ENCODE measurements at regions not wholly inside any gene's neighbourhood (a gene's known extent, or its start where the extent isn't known, plus 50 kb on each side); places are given as distances from the start of the nearest gene placed in this dataset.

DNA sequence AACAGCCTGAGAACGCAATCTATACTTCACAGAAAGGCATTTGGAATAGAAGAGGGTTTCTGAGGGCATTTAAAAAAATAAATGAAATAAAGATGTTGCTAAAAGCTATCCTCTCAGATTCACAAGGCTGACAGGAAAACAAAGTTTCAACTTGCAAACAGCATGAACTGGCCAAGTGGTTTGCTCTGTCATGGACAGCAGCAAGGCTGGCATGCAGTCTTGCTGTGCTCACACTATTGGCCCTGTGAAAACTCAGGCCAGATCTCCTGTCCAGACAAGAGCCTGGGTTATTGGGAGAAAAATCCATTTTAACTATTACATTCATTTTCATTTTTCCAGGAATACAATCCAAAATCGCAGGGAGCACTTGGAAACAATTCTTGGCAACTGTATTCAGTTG is 506.2 kb upstream of the SLC35B3 start:
- TF ChIP-seq, protein P1, sequence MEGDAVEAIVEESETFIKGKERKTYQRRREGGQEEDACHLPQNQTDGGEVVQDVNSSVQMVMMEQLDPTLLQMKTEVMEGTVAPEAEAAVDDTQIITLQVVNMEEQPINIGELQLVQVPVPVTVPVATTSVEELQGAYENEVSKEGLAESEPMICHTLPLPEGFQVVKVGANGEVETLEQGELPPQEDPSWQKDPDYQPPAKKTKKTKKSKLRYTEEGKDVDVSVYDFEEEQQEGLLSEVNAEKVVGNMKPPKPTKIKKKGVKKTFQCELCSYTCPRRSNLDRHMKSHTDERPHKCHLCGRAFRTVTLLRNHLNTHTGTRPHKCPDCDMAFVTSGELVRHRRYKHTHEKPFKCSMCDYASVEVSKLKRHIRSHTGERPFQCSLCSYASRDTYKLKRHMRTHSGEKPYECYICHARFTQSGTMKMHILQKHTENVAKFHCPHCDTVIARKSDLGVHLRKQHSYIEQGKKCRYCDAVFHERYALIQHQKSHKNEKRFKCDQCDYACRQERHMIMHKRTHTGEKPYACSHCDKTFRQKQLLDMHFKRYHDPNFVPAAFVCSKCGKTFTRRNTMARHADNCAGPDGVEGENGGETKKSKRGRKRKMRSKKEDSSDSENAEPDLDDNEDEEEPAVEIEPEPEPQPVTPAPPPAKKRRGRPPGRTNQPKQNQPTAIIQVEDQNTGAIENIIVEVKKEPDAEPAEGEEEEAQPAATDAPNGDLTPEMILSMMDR (IDR thresholded peaks at IDR 0.05; ENCODE audit: control extremely low read depth, extremely low read depth): no peak
- Histone ChIP-seq H3K9ac (ENCODE audit: insufficient read depth in 1 of 2, low read length in 2 of 2) (no peak overlapping the region), H3K27me3 (ENCODE audit: control insufficient read depth in 3 of 3, insufficient read depth in 3 of 3, low read length in 2 of 3) (no peaks in the 10 kb centered on the region), H3K36me3 (ENCODE audit: control insufficient read depth in 4 of 4, insufficient read depth in 4 of 4, low read length in 4 of 4) (no peaks in the 10 kb centered on the region), H3K4me1 (ENCODE audit: control insufficient read depth in 5 of 5, insufficient read depth in 5 of 5, low read length in 5 of 5) (no peaks in the 10 kb centered on the region), H3K9me3 (ENCODE audit: control insufficient read depth in 4 of 4, insufficient read depth in 3 of 4, low read length in 3 of 4) (no peaks in the 10 kb centered on the region), H3K27ac (ENCODE audit: low read depth in 1 of 2, low read length in 1 of 2) (no peak overlapping the region), H3K4me3 (no peak overlapping the region)
- no peak for ATAC-seq (ENCODE audit: insufficient read depth, low FRiP score)
- peak in 1 of 3 donors; percentile 11 for DNase-seq
- 63 to 77% methylated on average over 2 of the region's 2 CpGs for WGBS, 2 donors

DNA sequence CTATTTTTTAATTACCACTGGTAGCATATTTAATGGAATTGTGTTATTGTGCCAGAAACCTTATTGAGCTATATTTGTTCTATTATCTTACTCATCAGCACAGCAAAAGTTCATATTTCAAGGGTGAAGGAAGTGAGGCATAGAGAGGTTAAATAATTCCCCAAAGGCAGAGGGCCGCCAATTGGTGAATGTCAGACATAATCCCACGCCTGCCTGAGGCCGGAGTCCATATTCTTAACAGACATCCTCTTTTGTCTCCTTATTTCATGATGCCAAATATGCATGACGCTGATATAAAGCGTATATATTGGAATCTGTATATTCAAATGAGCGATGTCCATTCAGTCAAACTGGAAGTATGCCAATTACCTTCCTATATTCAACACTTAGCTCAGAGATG is 505.0 kb upstream of the SLC35B3 start:
- Histone ChIP-seq H3K27ac (ENCODE audit: low read depth in 1 of 2, low read length in 1 of 2) (no peak overlapping the region), H3K9me3 (ENCODE audit: control insufficient read depth in 4 of 4, insufficient read depth in 3 of 4, low read length in 3 of 4) (no peaks in the 10 kb centered on the region), H3K9ac (ENCODE audit: insufficient read depth in 1 of 2, low read length in 2 of 2) (no peak overlapping the region), H3K27me3 (ENCODE audit: control insufficient read depth in 3 of 3, insufficient read depth in 3 of 3, low read length in 2 of 3) (no peaks in the 10 kb centered on the region), H3K4me3 (no peak overlapping the region), H3K4me1 (ENCODE audit: control insufficient read depth in 5 of 5, insufficient read depth in 5 of 5, low read length in 5 of 5) (no peaks in the 10 kb centered on the region), H3K36me3 (ENCODE audit: control insufficient read depth in 4 of 4, insufficient read depth in 4 of 4, low read length in 4 of 4) (no peaks in the 10 kb centered on the region)
- ATAC-seq (ENCODE audit: insufficient read depth, low FRiP score) (no peak), DNase-seq (no peak)
- TF ChIP-seq, protein P1 (IDR thresholded peaks at IDR 0.05; ENCODE audit: control extremely low read depth, extremely low read depth): no peak
- 91% methylated on average over 6 of the region's 6 CpGs for WGBS, 2 donors

DNA sequence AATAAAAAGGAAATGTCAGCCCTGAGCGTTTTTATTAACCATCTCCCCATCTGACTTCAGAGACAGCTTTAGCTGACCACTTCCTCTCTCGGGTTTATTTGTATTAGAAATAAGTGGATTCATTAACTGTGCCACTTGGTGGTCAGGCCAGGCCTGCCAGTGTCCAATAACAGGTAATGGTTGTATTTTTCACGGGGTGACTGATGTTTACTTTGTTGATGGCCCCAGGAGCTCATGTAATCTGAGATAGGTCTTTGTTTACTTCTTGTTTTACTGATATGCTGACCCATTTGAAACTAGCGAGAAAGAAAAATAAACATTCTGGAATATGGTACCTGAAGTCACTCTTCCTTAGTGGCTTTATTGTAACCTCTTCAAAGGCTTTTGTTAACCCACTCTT is 504.3 kb upstream of the SLC35B3 start:
- Histone ChIP-seq H3K27ac (ENCODE audit: low read depth in 1 of 2, low read length in 1 of 2) (no peak overlapping the region), H3K4me3 (no peak overlapping the region), H3K4me1 (ENCODE audit: control insufficient read depth in 5 of 5, insufficient read depth in 5 of 5, low read length in 5 of 5) (peaks cover 0 to under 1% (median 0%) of the 10 kb centered on the region in 5 donors), H3K9me3 (ENCODE audit: control insufficient read depth in 4 of 4, insufficient read depth in 3 of 4, low read length in 3 of 4) (no peaks in the 10 kb centered on the region), H3K9ac (ENCODE audit: insufficient read depth in 1 of 2, low read length in 2 of 2) (no peak overlapping the region), H3K27me3 (ENCODE audit: control insufficient read depth in 3 of 3, insufficient read depth in 3 of 3, low read length in 2 of 3) (no peaks in the 10 kb centered on the region), H3K36me3 (ENCODE audit: control insufficient read depth in 4 of 4, insufficient read depth in 4 of 4, low read length in 4 of 4) (no peaks in the 10 kb centered on the region)
- 19 to 37% methylated on average over 4 of the region's 4 CpGs for WGBS, 2 donors
- TF ChIP-seq, protein P1 (IDR thresholded peaks at IDR 0.05; ENCODE audit: control extremely low read depth, extremely low read depth): no peak
- ATAC-seq (ENCODE audit: insufficient read depth, low FRiP score): no peak
- no peak for DNase-seq

DNA sequence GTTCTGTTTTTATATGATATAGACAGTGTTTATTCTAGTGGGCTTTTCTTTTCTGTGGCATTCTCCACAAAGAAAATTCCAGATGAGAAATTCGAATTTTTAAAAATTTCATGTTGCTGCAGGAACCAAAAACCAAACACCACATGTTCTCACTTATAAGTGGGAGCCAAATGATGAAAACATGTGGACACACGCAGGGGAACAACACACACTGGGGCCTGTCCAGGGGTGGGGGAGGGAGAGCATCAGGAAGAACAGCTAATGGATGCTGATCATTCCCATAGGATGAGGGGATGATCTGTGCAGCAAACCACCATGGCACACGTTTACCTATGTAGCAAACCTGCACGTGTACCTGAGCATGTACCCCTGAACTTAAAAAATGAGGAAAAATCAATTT is 499.0 kb upstream of the SLC35B3 start:
- no peak overlapping the region for H3K9ac ChIP-seq (ENCODE audit: insufficient read depth in 1 of 2, low read length in 2 of 2)
- peaks cover 0 to 5% (median 0%) of the 10 kb centered on the region in 3 donors for H3K27me3 ChIP-seq (ENCODE audit: control insufficient read depth in 3 of 3, insufficient read depth in 3 of 3, low read length in 2 of 3)
- H3K36me3 ChIP-seq (ENCODE audit: control insufficient read depth in 4 of 4, insufficient read depth in 4 of 4, low read length in 4 of 4): no peaks in the 10 kb centered on the region
- no peaks in the 10 kb centered on the region for H3K9me3 ChIP-seq (ENCODE audit: control insufficient read depth in 4 of 4, insufficient read depth in 3 of 4, low read length in 3 of 4)
- peaks cover 0 to 5% (median 3%) of the 10 kb centered on the region in 5 donors for H3K4me1 ChIP-seq (ENCODE audit: control insufficient read depth in 5 of 5, insufficient read depth in 5 of 5, low read length in 5 of 5)
- no peak overlapping the region for H3K4me3 ChIP-seq
- DNase-seq (peak; percentile 20 to 64 (median 63)), ATAC-seq (ENCODE audit: insufficient read depth, low FRiP score) (no peak)
- TF ChIP-seq, protein P1 (IDR thresholded peaks at IDR 0.05; ENCODE audit: control extremely low read depth, extremely low read depth): no peak
- 62 to 75% methylated on average over 4 of the region's 4 CpGs for WGBS, 2 donors
- no peak overlapping the region for H3K27ac ChIP-seq (ENCODE audit: low read depth in 1 of 2, low read length in 1 of 2)
